ENCODE measurements at regions not wholly inside any gene's neighbourhood (a gene's known extent, or its start where the extent isn't known, plus 50 kb on each side); places are given as distances from the start of the nearest gene placed in this dataset.

GRCh38 chr4:144592264-144592663 is 53.7 kb upstream of the HHIP start:
- no peak for TF ChIP-seq YY1 (IDR thresholded peaks at IDR 0.05; ENCODE audit: low read depth)
- TF ChIP-seq CEBPB (IDR thresholded peaks at IDR 0.05): no peak
